ENCODE measurements at regions not wholly inside any gene's neighbourhood (a gene's known extent, or its start where the extent isn't known, plus 50 kb on each side); places are given as distances from the start of the nearest gene placed in this dataset.
A peak's percentile ranks its signal among the peaks of the same experiment; 100 is the strongest.

DNA sequence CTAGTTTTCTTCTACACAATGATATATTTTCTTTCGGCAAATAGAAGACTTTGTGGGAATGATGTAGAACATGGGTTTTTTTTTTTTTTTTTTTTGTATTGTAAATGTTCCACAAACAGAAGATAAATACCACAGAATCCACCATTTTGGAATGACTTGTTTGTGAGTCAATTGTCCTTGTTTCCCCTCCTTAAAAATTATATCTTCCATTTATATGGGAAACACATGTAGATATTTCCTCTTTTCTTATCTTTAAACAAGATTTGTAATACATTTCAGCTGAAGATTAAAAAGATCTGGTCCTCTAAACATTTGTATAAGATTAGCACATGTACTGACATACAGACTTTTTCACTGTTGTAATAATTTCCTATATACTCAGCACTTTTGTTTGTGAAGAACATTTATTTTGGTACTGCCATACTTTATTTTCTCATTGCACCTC is 304.6 kb downstream of the SPRY1 start:
- peak; percentile 3 to 13 for DNase-seq (ENCODE audit: low read depth in 2 of 2)
- Histone ChIP-seq H3K4me2 (ENCODE audit: extremely low read depth, insufficient read depth, low read length) (peak overlapping the region; percentile 61), H3K36me3 (ENCODE audit: control insufficient read depth, insufficient read depth, low read length) (no peaks in the 10 kb centered on the region), H3K27me3 (ENCODE audit: control insufficient read depth, insufficient read depth, low read length) (no peaks in the 10 kb centered on the region), H3K9ac (ENCODE audit: insufficient read depth, low read length) (no peak overlapping the region), H3K9me3 (ENCODE audit: control insufficient read depth, insufficient read depth, low read depth, low read length) (no peaks in the 10 kb centered on the region), H3K4me1 (ENCODE audit: control insufficient read depth, extremely low read depth, insufficient read depth, low read length) (peaks cover 10% of the 10 kb centered on the region), H3K27ac (ENCODE audit: insufficient read depth, low read length) (peak overlapping the region; percentile 84), H2AFZ (ENCODE audit: low read length) (no peak overlapping the region), H3K4me3 (replicated peaks in 1 of 4; ENCODE audit: control extremely low read depth in 1 of 4, insufficient read depth in 1 of 4, low read depth in 3 of 4, low read length in 4 of 4) (peak overlapping the region in 1 of 4 experiments; percentile 20), H4K20me1 (ENCODE audit: control insufficient read depth, extremely low read depth, insufficient read depth, low read length) (no peaks in the 10 kb centered on the region), H3K79me2 (ENCODE audit: control insufficient read depth, insufficient read depth, low read length) (no peaks in the 10 kb centered on the region)
- TF ChIP-seq EZH2 (IDR thresholded peaks at IDR 0.05; ENCODE audit: low read length, missing control alignments) (no peak), CTCF (conservative IDR thresholded peaks at IDR 0.05 in 1 of 2, IDR thresholded peaks at IDR 0.05 in 1 of 2; ENCODE audit: low read depth in 1 of 2, low read length in 2 of 2) (no peak)

DNA sequence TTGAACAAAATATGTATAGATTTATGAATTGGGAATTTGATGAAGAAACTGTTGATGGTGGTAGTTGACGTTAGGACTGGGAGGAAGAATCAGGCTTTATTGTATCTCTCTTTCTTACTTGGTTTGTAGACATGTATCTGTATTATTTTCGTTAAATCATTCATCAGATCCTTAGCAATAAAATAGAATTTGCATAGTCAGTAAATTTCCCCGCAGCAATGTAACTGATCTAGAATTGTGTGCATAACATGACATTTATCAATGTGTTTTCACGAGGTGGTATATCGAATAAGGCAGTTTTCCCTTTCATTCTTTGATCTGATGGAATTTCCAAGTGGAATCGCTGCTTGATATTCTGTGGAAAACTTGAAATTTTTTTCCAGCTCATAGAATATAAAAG is 308.8 kb downstream of the SPRY1 start:
- Histone ChIP-seq H2AFZ (ENCODE audit: low read length) (no peak overlapping the region), H3K4me1 (ENCODE audit: control insufficient read depth, extremely low read depth, insufficient read depth, low read length) (peaks cover 14% of the 10 kb centered on the region), H3K9me3 (ENCODE audit: control insufficient read depth, insufficient read depth, low read depth, low read length) (no peaks in the 10 kb centered on the region), H3K4me2 (ENCODE audit: extremely low read depth, insufficient read depth, low read length) (no peak overlapping the region), H3K27me3 (ENCODE audit: control insufficient read depth, insufficient read depth, low read length) (no peaks in the 10 kb centered on the region), H3K36me3 (ENCODE audit: control insufficient read depth, insufficient read depth, low read length) (no peaks in the 10 kb centered on the region), H3K9ac (ENCODE audit: insufficient read depth, low read length) (no peak overlapping the region), H3K27ac (ENCODE audit: insufficient read depth, low read length) (no peak overlapping the region), H4K20me1 (ENCODE audit: control insufficient read depth, extremely low read depth, insufficient read depth, low read length) (no peaks in the 10 kb centered on the region), H3K79me2 (ENCODE audit: control insufficient read depth, insufficient read depth, low read length) (no peaks in the 10 kb centered on the region), H3K4me3 (replicated peaks in 1 of 4; ENCODE audit: control extremely low read depth in 1 of 4, insufficient read depth in 1 of 4, low read depth in 3 of 4, low read length in 4 of 4) (no peak overlapping the region)
- DNase-seq (ENCODE audit: low read depth in 2 of 2): no peak
- no peak for TF ChIP-seq EZH2 (IDR thresholded peaks at IDR 0.05; ENCODE audit: low read length, missing control alignments)
- no peak for TF ChIP-seq CTCF (conservative IDR thresholded peaks at IDR 0.05 in 1 of 2, IDR thresholded peaks at IDR 0.05 in 1 of 2; ENCODE audit: low read depth in 1 of 2, low read length in 2 of 2)

- peak overlapping the region; percentile 51 for H3K4me2 ChIP-seq (ENCODE audit: extremely low read depth, insufficient read depth, low read length)
- H3K27me3 ChIP-seq (ENCODE audit: control insufficient read depth, insufficient read depth, low read length): no peaks in the 10 kb centered on the region
- H3K4me1 ChIP-seq (ENCODE audit: control insufficient read depth, extremely low read depth, insufficient read depth, low read length): peaks cover 8% of the 10 kb centered on the region
- H3K27ac ChIP-seq (ENCODE audit: insufficient read depth, low read length): no peak overlapping the region
- H3K79me2 ChIP-seq (ENCODE audit: control insufficient read depth, insufficient read depth, low read length): no peaks in the 10 kb centered on the region
- no peak for TF ChIP-seq EZH2 (IDR thresholded peaks at IDR 0.05; ENCODE audit: low read length, missing control alignments)
- TF ChIP-seq CTCF (conservative IDR thresholded peaks at IDR 0.05 in 1 of 2, IDR thresholded peaks at IDR 0.05 in 1 of 2; ENCODE audit: low read depth in 1 of 2, low read length in 2 of 2): no peak
- no peak overlapping the region for H3K4me3 ChIP-seq (replicated peaks in 1 of 4; ENCODE audit: control extremely low read depth in 1 of 4, insufficient read depth in 1 of 4, low read depth in 3 of 4, low read length in 4 of 4)
- H2AFZ ChIP-seq (ENCODE audit: low read length): no peak overlapping the region
- no peaks in the 10 kb centered on the region for H4K20me1 ChIP-seq (ENCODE audit: control insufficient read depth, extremely low read depth, insufficient read depth, low read length)
- no peaks in the 10 kb centered on the region for H3K36me3 ChIP-seq (ENCODE audit: control insufficient read depth, insufficient read depth, low read length)
- DNase-seq (ENCODE audit: low read depth in 2 of 2): peak in 1 of 2 donors; percentile 61
- no peak overlapping the region for H3K9ac ChIP-seq (ENCODE audit: insufficient read depth, low read length)
- no peaks in the 10 kb centered on the region for H3K9me3 ChIP-seq (ENCODE audit: control insufficient read depth, insufficient read depth, low read depth, low read length)
Measured at GRCh38 chr4:123706973-123707372, 310.4 kb downstream of the SPRY1 start.

Data from fibroblast of lung (primary cell).